ENCODE measurements at regions not wholly inside any gene's neighbourhood (a gene's known extent, or its start where the extent isn't known, plus 50 kb on each side); places are given as distances from the start of the nearest gene placed in this dataset.

GRCh38 chr21:28308516-28308915 is 684.2 kb downstream of the LTN1 start:
- TF ChIP-seq CTCF (IDR thresholded peaks at IDR 0.05) (no peak), EZH2 (IDR thresholded peaks at IDR 0.05; ENCODE audit: borderline replicate concordance, insufficient read depth, low read depth, low read length, poor library complexity, severe bottlenecking) (no peak)
